ENCODE measurements at regions not wholly inside any gene's neighbourhood (a gene's known extent, or its start where the extent isn't known, plus 50 kb on each side); places are given as distances from the start of the nearest gene placed in this dataset.

GRCh38 chr2:6309415-6310255, 556.1 kb downstream of the CMPK2 start:
- TF ChIP-seq POLR2A (IDR thresholded peaks at IDR 0.05; ENCODE audit: low read length) (no peak), GATA1 (IDR thresholded peaks at IDR 0.05; ENCODE audit: low read depth, low read length) (no peak)
